ENCODE measurements at regions not wholly inside any gene's neighbourhood (a gene's known extent, or its start where the extent isn't known, plus 50 kb on each side); places are given as distances from the start of the nearest gene placed in this dataset.
A peak's percentile ranks its signal among the peaks of the same experiment; 100 is the strongest.

DNA sequence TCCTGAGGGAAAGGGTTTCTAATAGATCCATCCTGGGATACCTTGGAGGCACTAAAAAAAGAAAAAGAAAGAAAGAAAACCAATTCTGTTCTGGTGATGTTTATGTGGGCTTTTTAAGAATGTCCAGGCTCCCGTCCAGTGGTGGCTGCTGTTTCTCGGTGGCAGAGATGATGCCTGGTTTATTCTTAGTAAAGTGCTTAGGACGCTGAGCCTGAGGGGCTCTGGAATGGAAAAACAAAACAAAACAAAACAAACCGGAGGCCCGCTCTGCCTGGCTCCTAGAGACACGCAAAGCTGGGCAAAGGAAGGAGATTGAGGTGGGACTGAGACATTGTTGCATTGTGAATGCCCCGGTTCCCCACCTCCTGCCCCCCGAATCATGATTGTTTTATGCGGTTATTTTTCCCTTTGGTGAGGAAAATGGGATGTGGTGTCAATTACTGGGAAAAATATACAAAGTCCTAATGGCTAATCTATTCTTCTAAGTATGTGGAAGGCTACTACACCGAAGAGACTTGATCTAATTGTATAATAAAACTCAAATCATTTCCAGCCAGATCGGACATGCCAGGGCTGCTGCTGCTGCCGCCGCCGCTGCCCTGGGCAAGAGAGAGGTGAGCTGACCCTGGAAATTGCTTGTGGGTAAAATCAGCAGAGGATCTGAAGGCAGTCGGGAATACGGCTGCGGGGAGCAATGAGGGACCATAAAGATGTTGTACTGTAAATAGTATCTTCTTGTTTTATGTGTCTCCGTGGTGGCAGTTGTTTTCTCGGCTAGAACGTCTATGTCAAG, 644.9 kb downstream of the CCDC171 start:
- DNase-seq (ENCODE audit: low read depth) = peak; percentile 71

- DNase-seq (ENCODE audit: low read depth) = no peak
Observed at GRCh38 chr9:16198996-16199395, 646.2 kb downstream of the CCDC171 start.

GRCh38 chr9:16202221-16202620, 649.4 kb downstream of the CCDC171 start:
- peak; percentile 37 for DNase-seq (ENCODE audit: low read depth)

GRCh38 chr9:16202914-16203728, 650.3 kb downstream of the CCDC171 start:
- peak; percentile 96 for DNase-seq (ENCODE audit: low read depth)

GRCh38 chr9:16203729-16204573, 651.1 kb downstream of the CCDC171 start:
- peak; percentile 31 for DNase-seq (ENCODE audit: low read depth)

DNA sequence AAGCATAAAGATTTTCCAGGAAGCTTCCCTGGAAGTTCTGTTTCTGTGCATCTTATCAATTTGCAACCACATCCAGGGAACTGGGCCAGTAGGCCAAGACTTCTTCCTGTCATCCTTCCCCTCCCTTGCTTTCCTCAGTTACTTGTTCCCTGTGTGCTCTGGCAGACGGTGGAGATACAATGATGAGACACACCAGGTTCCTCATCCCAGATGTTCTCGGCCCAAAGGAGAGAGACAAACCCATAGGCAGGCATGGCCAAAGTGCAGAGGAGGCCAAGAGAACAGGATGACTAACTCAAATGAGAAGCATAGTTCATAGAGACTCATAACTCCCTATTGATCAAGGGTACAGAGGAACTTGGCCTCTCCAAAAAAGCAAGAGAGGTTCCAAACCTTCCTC, 652.6 kb downstream of the CCDC171 start:
- DNase-seq (ENCODE audit: low read depth) = no peak

DNA sequence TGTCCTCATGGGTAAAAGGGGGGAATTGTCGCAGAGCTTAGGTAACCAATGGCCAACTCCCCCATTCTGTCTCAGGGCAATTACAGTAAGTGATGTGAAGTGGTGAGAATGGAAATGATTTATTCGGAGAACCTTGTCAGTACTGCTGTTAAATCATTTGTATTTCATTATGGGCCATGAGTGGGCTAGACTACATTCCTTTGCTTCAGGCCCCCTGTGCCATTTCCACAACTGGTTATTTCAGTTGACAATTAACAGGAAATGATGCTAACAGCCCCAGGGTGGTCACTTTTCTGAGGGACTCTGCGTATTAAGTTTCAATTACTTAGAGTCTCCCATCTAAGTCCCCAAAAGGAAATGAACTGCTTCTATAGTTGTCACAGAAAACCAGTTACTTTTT, 653.7 kb downstream of the CCDC171 start:
- DNase-seq (ENCODE audit: low read depth) = no peak

DNA sequence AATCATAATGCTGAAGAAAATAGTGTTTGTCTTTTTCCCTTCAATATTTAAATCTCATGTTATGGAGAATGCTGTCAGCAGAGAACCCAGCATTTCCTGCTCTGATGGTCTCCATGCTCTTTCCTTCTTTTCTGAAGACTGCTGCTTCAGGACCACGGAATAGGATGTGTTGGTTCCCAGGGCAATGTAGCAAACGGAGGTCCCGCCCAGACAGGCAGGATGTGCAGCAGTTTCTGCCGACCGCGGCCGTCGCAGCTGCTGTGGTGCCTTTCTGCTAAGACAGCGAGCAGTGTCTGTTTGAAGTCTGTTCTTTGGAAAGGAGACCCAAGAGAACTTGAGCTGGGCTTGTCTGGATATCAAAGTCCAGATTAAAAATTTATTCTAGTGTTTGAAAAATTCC, 654.3 kb downstream of the CCDC171 start:
- DNase-seq (ENCODE audit: low read depth) = peak; percentile 71

GRCh38 chr9:16210440-16210839, 657.6 kb downstream of the CCDC171 start:
- DNase-seq (ENCODE audit: low read depth) = no peak

GRCh38 chr9:16211946-16212345, 658.5 kb downstream of the BNC2 start:
- DNase-seq (ENCODE audit: low read depth) = no peak

DNA sequence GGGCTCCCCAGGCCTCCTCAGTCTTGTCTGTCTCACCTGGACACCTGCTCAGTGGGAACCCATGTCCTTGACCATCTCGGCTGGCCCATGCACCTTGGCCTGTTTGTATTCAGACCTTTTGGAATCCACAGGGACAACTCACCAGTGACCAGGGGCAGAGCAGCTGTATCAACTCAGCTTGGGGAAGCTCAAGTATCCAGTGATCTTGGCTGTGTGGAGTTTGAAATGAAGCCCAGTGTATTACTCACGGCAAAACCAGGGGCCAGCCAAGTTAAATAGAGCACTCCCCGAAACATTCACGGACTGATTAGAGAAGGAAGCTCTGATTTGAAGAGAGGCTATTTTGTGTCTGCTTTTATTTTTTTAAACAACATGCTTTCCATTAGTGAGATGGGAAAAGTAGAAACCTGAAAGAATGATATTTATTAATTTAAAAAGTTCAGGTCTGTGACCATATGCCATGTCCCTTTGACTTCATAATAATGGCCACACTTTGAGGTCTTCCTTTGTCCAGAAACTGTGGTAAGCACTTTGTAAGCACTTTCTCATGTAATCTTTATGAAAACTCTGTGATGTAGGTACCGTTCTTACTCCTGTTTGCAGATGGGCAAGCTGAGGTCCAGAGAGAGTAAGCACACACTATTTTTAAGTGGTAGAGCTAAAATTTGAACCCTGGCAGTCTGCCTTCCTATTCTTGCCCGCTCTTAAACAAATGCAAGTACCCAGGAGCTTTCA, 656.5 kb downstream of the BNC2 start:
- DNase-seq (ENCODE audit: low read depth) = peak; percentile 89

GRCh38 chr9:16214677-16215352, 655.7 kb downstream of the BNC2 start:
- no peak for DNase-seq (ENCODE audit: low read depth)

DNA sequence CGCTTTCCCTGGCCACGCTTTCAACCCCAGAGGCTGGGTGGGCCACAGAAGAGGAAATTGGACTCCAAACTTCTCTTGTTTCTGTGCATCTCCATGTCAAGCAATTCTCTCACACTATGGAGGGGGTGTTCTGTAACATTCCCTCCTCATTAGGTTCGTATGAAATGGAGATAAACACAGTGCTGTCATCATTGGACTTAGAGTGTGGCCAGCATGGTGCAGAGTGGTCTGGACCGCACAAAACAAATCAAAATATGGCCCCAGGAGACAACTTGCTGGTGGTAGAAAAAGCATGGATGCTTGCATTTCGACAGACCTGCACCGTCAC, 655.2 kb downstream of the BNC2 start:
- DNase-seq (ENCODE audit: low read depth) = no peak

DNA sequence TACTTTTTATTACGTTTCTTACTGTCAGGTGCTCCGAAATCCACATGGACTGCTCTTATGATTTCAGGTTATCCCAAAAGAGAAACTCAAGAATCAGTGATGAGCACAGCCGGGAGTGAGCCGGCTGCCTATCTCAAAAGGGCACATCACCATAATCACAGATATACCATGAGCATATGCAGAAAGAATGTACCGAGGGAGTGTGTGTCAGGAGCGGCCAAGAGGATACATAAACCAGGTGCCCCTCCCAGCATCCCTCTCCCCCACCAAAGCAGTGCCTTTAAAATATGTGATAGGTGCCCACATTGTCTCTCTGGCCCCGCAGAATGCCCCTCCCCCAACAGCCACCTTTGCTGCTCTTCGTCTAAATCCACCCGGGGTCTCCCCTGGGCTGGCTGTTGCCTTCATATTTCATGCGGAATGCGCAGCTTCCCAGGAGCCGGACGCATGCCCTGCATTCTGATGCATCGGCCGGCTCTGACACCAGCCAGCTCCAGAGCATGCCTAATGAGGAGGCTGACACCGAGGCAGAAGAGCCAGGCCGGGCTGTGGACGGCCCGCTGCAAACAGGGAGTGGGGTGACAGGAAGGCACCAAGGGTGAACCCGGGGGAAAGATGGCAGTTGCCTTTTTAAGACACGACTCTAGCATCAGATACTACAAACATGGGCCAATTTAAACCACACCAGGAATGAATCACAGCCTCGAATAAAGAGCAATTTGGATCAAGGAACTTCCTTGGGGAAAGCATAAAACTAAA, 652.3 kb downstream of the BNC2 start:
- peak; percentile 37 for DNase-seq (ENCODE audit: low read depth)

DNA sequence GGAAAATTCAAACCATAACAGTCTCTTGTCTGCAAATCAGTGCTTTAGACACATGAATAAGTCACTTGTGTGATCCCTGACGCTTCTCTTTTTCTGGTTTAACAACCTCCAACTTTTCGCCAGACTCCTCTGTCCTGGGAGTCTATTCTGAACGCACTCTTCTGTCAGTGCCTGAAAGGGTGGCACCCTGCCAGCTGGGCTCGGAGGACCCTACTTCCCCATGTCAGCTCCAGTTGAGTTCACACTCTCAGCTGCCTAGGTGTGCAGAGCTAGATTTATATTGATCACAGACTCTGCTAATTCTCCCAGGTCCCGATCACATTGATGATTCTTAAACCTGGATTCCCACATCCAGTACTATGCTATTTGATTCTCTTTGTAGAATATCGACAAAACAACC, 649.1 kb downstream of the BNC2 start:
- no peak for DNase-seq (ENCODE audit: low read depth)

GRCh38 chr9:16221822-16222547, 648.5 kb downstream of the BNC2 start:
- no peak for DNase-seq (ENCODE audit: low read depth)

DNA sequence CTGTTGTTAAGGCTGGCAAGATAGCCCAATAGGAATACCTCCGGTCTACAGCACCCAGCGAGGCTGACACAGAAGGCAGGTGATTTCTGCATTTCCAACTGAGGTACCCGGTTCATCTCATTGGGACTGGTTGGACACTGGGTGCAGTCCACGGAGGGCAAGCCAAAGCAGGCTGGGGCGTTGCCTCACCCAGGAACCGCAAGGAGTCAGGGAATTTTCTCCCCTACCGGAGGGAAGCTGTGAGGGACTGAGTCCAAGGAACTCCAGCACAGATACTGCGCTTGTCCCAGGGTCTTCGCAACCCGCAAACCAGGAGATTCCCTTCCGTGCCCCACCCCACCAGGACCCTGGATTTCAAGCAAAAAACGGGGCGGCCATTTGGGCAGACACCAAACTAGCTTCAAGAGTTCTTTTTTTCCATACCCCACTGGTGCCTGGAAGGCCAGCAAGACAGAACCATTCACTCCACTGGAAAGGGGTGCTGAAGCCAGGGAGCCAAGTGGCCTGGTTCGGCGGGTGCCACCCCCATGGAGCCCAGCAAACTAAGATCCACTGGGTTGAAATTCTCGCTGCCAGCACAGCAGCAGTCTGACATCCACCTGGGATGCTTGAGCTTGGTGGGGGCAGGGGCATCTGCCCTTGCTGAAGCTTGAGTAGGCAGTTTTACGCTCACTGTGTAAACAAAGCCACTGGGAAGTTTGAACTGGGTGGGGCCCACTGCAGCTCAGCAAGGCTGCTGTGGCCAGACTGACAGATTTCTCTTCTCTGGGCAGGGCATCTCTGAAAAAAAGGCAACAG, 647.2 kb downstream of the BNC2 start:
- no peak for DNase-seq (ENCODE audit: low read depth)

GRCh38 chr9:16230731-16231130, 639.7 kb downstream of the BNC2 start:
- DNase-seq (ENCODE audit: low read depth) = no peak

DNA sequence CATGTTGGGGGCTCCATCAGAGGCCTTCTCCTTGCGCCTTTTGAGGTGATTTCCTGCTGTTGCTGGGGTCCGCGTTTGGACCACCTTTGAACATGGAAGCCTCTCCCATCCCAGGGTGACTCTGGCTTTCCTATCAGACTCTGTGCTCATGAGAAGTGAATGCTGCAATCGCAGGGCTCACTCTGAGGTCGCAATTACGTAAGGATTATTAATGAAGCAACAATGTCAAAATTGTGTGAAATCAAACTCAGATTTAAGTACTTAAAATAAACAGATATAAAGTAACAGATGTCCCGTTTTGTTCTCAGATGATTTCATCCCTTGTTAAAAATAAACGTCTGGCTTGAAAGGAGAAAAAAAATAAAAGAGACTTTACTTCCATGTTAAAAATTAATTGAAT, 634.2 kb downstream of the BNC2 start:
- DNase-seq (ENCODE audit: low read depth) = peak; percentile 43
